IMR-90 (cell line): ENCODE measurements at regions not wholly inside any gene's neighbourhood (a gene's known extent, or its start where the extent isn't known, plus 50 kb on each side); places are given as distances from the start of the nearest gene placed in this dataset.

Experiments
- ATAC-seq: fragments of 200-7000 bp; cut with Tn5 transposase; 2 replicates; pipeline ENCODE4 v1.9.1; 2020; ENCODE audit warnings: low read depth, mild to moderate bottlenecking, moderate library complexity
- BruUV-seq: library from RNA; stranded (reverse); fragments of 400-500 nt; replicated peaks from 2 replicates; lab custom pipeline; 2021; lab: Mats Ljungman, UMichigan
- CTCF ChIA-PET: fragments of 300-600 bp; formaldehyde crosslinking; extraction: SDS; loops from one replicate; lab custom pipeline; 2021; ENCODE audit warnings: antibody characterized with exemption; lab: Yijun Ruan, JAX
- POLR2A ChIA-PET: fragments of 300-600 bp; sonication (Branson Sonifier 250); formaldehyde crosslinking; loops from one replicate; lab custom pipeline; 2022; ENCODE audit warnings: antibody characterized with exemption; ENCODE audit not compliant: unreplicated experiment; lab: Charles Lee
- DNase-seq: peaks from one replicate; pipeline ENCODE4 v3.0.0; 2013
- H2AFZ ChIP-seq: replicated peaks from 2 replicates; pipeline ENCODE3; 2013; ENCODE audit warnings: low read length, mild to moderate bottlenecking; ENCODE audit not compliant: poor library complexity
- H2AK5ac ChIP-seq: 2 replicates; pipeline ENCODE4 v1.6.1; 2013; ENCODE audit warnings: low read depth, low read length, inconsistent platforms
- H2AK9ac ChIP-seq: replicated peaks from 2 replicates; pipeline ENCODE3; 2013; ENCODE audit warnings: mild to moderate bottlenecking, low read depth, low read length, moderate library complexity; ENCODE audit not compliant: poor library complexity
- H2BK120ac ChIP-seq: 2 replicates; pipeline ENCODE4 v1.6.1; 2013; ENCODE audit warnings: low read depth, low read length, inconsistent platforms
- H2BK15ac ChIP-seq: 3 replicates; pipeline ENCODE4 v1.6.1; 2013; ENCODE audit warnings: low read depth, low read length, inconsistent platforms
- H2BK20ac ChIP-seq: 2 replicates; pipeline ENCODE4 v1.6.1; 2013; ENCODE audit warnings: low read depth, mild to moderate bottlenecking, inconsistent platforms, low read length, moderate library complexity
- H2BK5ac ChIP-seq: 2 replicates; pipeline ENCODE4 v1.6.1; 2013; ENCODE audit warnings: mild to moderate bottlenecking, low read depth, low read length, inconsistent platforms; ENCODE audit not compliant: poor library complexity, severe bottlenecking
- H3K14ac ChIP-seq: replicated peaks from 2 replicates; pipeline ENCODE4 v1.6.1; 2013; ENCODE audit warnings: low read depth, low read length, inconsistent platforms
- H3K18ac ChIP-seq: 2 replicates; pipeline ENCODE4 v1.6.1; 2013; ENCODE audit warnings: low read depth, low read length, control low read depth
- H3K23ac ChIP-seq: 2 replicates; pipeline ENCODE4 v1.6.1; 2013; ENCODE audit warnings: low read depth, low read length, inconsistent platforms
- H3K27ac ChIP-seq: 2 replicates; pipeline ENCODE4 v1.5.1; 2013; ENCODE audit warnings: mild to moderate bottlenecking, control low read depth, low read length; ENCODE audit not compliant: insufficient read depth
- H3K27me3 ChIP-seq: 2 replicates; pipeline ENCODE4 v1.6.1; 2013; ENCODE audit warnings: low read length; ENCODE audit not compliant: control insufficient read depth, insufficient read depth
- H3K36me3 ChIP-seq: 2 replicates; pipeline ENCODE4 v1.6.1; 2013; ENCODE audit warnings: low read length, mixed read lengths; ENCODE audit not compliant: control insufficient read depth, insufficient read depth
- H3K4ac ChIP-seq: 2 replicates; pipeline ENCODE4 v1.6.1; 2013; ENCODE audit warnings: low read depth, low read length, inconsistent platforms
- H3K4me1 ChIP-seq: 2 replicates; pipeline ENCODE4 v1.6.1; 2013; ENCODE audit warnings: low read length, mixed read lengths; ENCODE audit not compliant: control insufficient read depth, insufficient read depth
- H3K4me2 ChIP-seq: 2 replicates; pipeline ENCODE4 v1.6.1; 2013; ENCODE audit warnings: low read depth, mild to moderate bottlenecking, control low read depth, low read length, moderate library complexity
- H3K4me3 ChIP-seq: 2 replicates; pipeline ENCODE4 v1.5.1; 2013; ENCODE audit warnings: low read depth, mild to moderate bottlenecking, control low read depth, low read length, moderate library complexity; ENCODE audit not compliant: insufficient read depth
- H3K56ac ChIP-seq: 2 replicates; pipeline ENCODE4 v1.6.1; 2013; ENCODE audit warnings: low read length, inconsistent platforms; ENCODE audit not compliant: insufficient read depth; ENCODE audit errors: extremely low read depth
- H3K79me1 ChIP-seq, 2 experiments: 2 replicates each; pipeline ENCODE4 v1.6.1; 2013; ENCODE audit warnings: low read length in 2 of 2, inconsistent platforms in 1 of 2, low read depth in 1 of 2
- H3K9ac ChIP-seq: 2 replicates; pipeline ENCODE4 v1.6.1; 2013; ENCODE audit warnings: low read depth, low read length, control low read depth
- H3K9me1 ChIP-seq: 2 replicates; pipeline ENCODE4 v1.6.1; 2013; ENCODE audit warnings: low read length, inconsistent platforms; ENCODE audit not compliant: insufficient read depth
- H3K9me3 ChIP-seq: 2 replicates; pipeline ENCODE4 v1.6.1; 2013; ENCODE audit warnings: low read length; ENCODE audit not compliant: control insufficient read depth, insufficient read depth
- H4K20me1 ChIP-seq: 2 replicates; pipeline ENCODE4 v1.6.1; 2013; ENCODE audit warnings: low read length, inconsistent platforms; ENCODE audit not compliant: insufficient read depth
- H4K5ac ChIP-seq: 2 replicates; pipeline ENCODE4 v1.6.1; 2013; ENCODE audit warnings: mild to moderate bottlenecking, low read depth, low read length, control low read depth
- H4K8ac ChIP-seq, 2 experiments: 2 replicates each; pipeline ENCODE4 v1.6.1; 2013; ENCODE audit warnings: low read depth in 2 of 2, low read length in 2 of 2, control low read depth in 1 of 2, inconsistent platforms in 1 of 2
- H4K91ac ChIP-seq: 2 replicates; pipeline ENCODE4 v1.6.1; 2013; ENCODE audit warnings: low read depth, low read length, inconsistent platforms; ENCODE audit not compliant: insufficient read depth
- BHLHE40 ChIP-seq: fragments of 150-350 bp; IDR thresholded peaks from 2 replicates; pipeline ENCODE4 v1.6.1; 2016; ENCODE audit warnings: mild to moderate bottlenecking, low read depth, low read length
- CEBPB ChIP-seq: IDR thresholded peaks from 2 replicates; pipeline ENCODE4 v1.6.1; 2012; ENCODE audit warnings: low read depth, low read length, improper control_type of control experiment
- CHD1 ChIP-seq: IDR thresholded peaks from 2 replicates; pipeline ENCODE4 v1.6.1; 2012; ENCODE audit warnings: low read depth, low read length, improper control_type of control experiment
- CTCF ChIP-seq: conservative IDR thresholded peaks from 2 replicates; pipeline ENCODE4 v1.5.1; 2012; ENCODE audit warnings: mild to moderate bottlenecking, low read depth, low read length, improper control_type of control experiment
- ELK1 ChIP-seq: fragments of 150-350 bp; IDR thresholded peaks from 2 replicates; pipeline ENCODE4 v1.6.1; 2016; ENCODE audit warnings: low read depth, mild to moderate bottlenecking, low read length, moderate library complexity, borderline replicate concordance
- FOS ChIP-seq: fragments of 150-350 bp; IDR thresholded peaks from 2 replicates; pipeline ENCODE4 v1.6.1; 2016; ENCODE audit warnings: low read depth, low read length
- MAFK ChIP-seq: IDR thresholded peaks from 2 replicates; pipeline ENCODE4 v1.6.1; 2012; ENCODE audit warnings: low read depth, low read length, improper control_type of control experiment
- MAZ ChIP-seq: IDR thresholded peaks from 2 replicates; pipeline ENCODE4 v1.6.1; 2012; ENCODE audit warnings: low read depth, mild to moderate bottlenecking, low read length, improper control_type of control experiment, moderate library complexity, borderline replicate concordance
- MXI1 ChIP-seq: IDR thresholded peaks from 2 replicates; pipeline ENCODE4 v1.6.1; 2012; ENCODE audit warnings: low read depth, mild to moderate bottlenecking, low read length, moderate library complexity, borderline replicate concordance
- NFE2L2 ChIP-seq: fragments of 150-350 bp; IDR thresholded peaks from 2 replicates; pipeline ENCODE4 v1.6.1; 2016; ENCODE audit warnings: low read depth, mild to moderate bottlenecking, low read length
- POLR2A ChIP-seq: IDR thresholded peaks from 2 replicates; pipeline ENCODE4 v1.6.1; 2012; ENCODE audit warnings: mild to moderate bottlenecking, low read depth, low read length
- RAD21 ChIP-seq: IDR thresholded peaks from 2 replicates; pipeline ENCODE4 v1.6.1; 2012; ENCODE audit warnings: low read length, improper control_type of control experiment
- RCOR1 ChIP-seq: IDR thresholded peaks from 2 replicates; pipeline ENCODE4 v1.6.1; 2012; ENCODE audit warnings: mild to moderate bottlenecking, low read length, improper control_type of control experiment; ENCODE audit not compliant: insufficient replicate concordance
- RFX5 ChIP-seq: IDR thresholded peaks from 2 replicates; pipeline ENCODE4 v1.8.0; 2012; ENCODE audit warnings: low read depth, mild to moderate bottlenecking, low read length, moderate library complexity
- SMC3 ChIP-seq: fragments of 150-350 bp; IDR thresholded peaks from 2 replicates; pipeline ENCODE4 v1.6.1; 2016; ENCODE audit warnings: low read depth, mild to moderate bottlenecking, antibody characterized with exemption, low read length, moderate library complexity
- USF2 ChIP-seq: fragments of 150-350 bp; IDR thresholded peaks from 2 replicates; pipeline ENCODE4 v1.6.1; 2017; ENCODE audit warnings: mild to moderate bottlenecking, antibody characterized with exemption, low read length, low read depth
- WGBS, 2 experiments: methylation state at CpG; one replicate each; pipeline versions ENCODE4 v1.1.5 to v1.1.7; 2013; ENCODE audit warnings: missing lambda C conversion rate in 2 of 2; ENCODE audit not compliant: insufficient read length in 1 of 2; ENCODE audit errors: extremely low coverage in 2 of 2; 5-methylcytosine and 5-hydroxymethylcytosine counted together
- dilution Hi-C: fragments of 300-500 bp; cut with HindIII; formaldehyde crosslinking; loops from one replicate; pipeline ENCODE4 v1.14.3; 2018; ENCODE audit warnings: low sequenced_read_pairs; ENCODE audit not compliant: unreplicated experiment
- in situ Hi-C: fragments of 300-500 bp; cut with MboI; formaldehyde crosslinking; loops from 3 replicates; pipeline ENCODE4 v1.14.3; 2019; ENCODE audit warnings: low sequenced_read_pairs, inconsistent platforms, mixed read lengths
- intact Hi-C: fragments of 100-400 bp; cut with micrococcal nuclease; formaldehyde crosslinking; loops from 2 replicates; pipeline ENCODE4 v1.10.0; 2022

- Histone ChIP-seq H2BK120ac (no peak overlapping the region), H3K56ac (no peak overlapping the region), H3K14ac (no peak overlapping the region), H3K9me3 (no peaks in the 10 kb centered on the region), H2AFZ (peak overlapping the region; percentile 41), H4K91ac (no peak overlapping the region), H3K27ac (no peak overlapping the region), H2BK5ac (no peak overlapping the region), H2BK15ac (no peak overlapping the region), H3K18ac (no peak overlapping the region), H3K4me3 (no peak overlapping the region), H3K27me3 (no peaks in the 10 kb centered on the region), H3K9ac (no peak overlapping the region), H4K5ac (no peak overlapping the region), H4K8ac (no peak overlapping the region), H2AK5ac (no peak overlapping the region), H3K9me1 (no peaks in the 10 kb centered on the region), H3K4ac (no peak overlapping the region), H3K36me3 (no peaks in the 10 kb centered on the region), H3K23ac (no peak overlapping the region), H3K79me1 (no peaks in the 10 kb centered on the region), H2AK9ac (no peak overlapping the region), H3K4me1 (no peaks in the 10 kb centered on the region), H3K4me2 (no peak overlapping the region), H4K20me1 (no peaks in the 10 kb centered on the region), H2BK20ac (no peak overlapping the region)
- dilution Hi-C loops (no loop called here), in situ Hi-C loops (no loop called here), intact Hi-C loops (no loop called here)
- BruUV-seq: no TSS peak
- no CpG with 5 or more reads among the region's 7 CpGs for WGBS, 2 experiments
- ChIA-PET POLR2A (no interaction called here), CTCF (no interaction called here)
- DNase-seq (no peak), ATAC-seq (no peak)
- TF ChIP-seq FOS: no peak
- TF ChIP-seq POLR2A: no peak
- TF ChIP-seq RCOR1: no peak
- no peak for TF ChIP-seq BHLHE40
- no peak for TF ChIP-seq CTCF
- TF ChIP-seq MAFK: no peak
- no peak for TF ChIP-seq NFE2L2
- TF ChIP-seq ELK1: no peak
- no peak for TF ChIP-seq MAZ
- TF ChIP-seq MXI1: no peak
- no peak for TF ChIP-seq CEBPB
- TF ChIP-seq RFX5: no peak
- no peak for TF ChIP-seq USF2
- TF ChIP-seq CHD1: no peak
- no peak for TF ChIP-seq SMC3
- no peak for TF ChIP-seq RAD21
These were observed 318.2 kb downstream of the MAFB start for GRCh38 chr20:40370800-40371199.
